Uterus (tissue), 3 donors: ENCODE measurements at regions not wholly inside any gene's neighbourhood (a gene's known extent, or its start where the extent isn't known, plus 50 kb on each side); places are given as distances from the start of the nearest gene placed in this dataset.
A peak's percentile ranks its signal among the peaks of the same experiment; 100 is the strongest.

Source experiments
- DNase-seq, 2 donors: peaks; one replicate each; pipeline ENCODE4 v3.0.0-alpha.2; 2019 to 2020
- H3K27ac ChIP-seq, 2 donors: fragments of 200-600 bp; sonication (generic); 1 replicate in 1 of 2; 2 replicates in 1 of 2; pipeline ENCODE4 v1.5.1; 2016 to 2018
- H3K27me3 ChIP-seq, 2 donors: fragments of 200-600 bp; sonication (generic); one replicate each; pipeline ENCODE4 v1.5.1; 2018 to 2019; ENCODE audit warnings: control low read depth in 1 of 2
- H3K36me3 ChIP-seq, 2 donors: fragments of 200-600 bp; sonication (generic); one replicate each; pipeline ENCODE4 v1.5.1; 2019; ENCODE audit warnings: control low read depth in 1 of 2
- H3K4me1 ChIP-seq, 2 donors: fragments of 200-600 bp; sonication (generic); one replicate each; pipeline ENCODE4 v1.5.1; 2018 to 2019; ENCODE audit warnings: control low read depth in 1 of 2
- H3K4me3 ChIP-seq, 2 donors: fragments of 200-600 bp; sonication (generic); 1 replicate in 1 of 2; 2 replicates in 1 of 2; pipeline ENCODE4 v1.5.1; 2018 to 2019; ENCODE audit warnings: mild to moderate bottlenecking in 1 of 2
- H3K9me3 ChIP-seq, 2 donors: fragments of 200-600 bp; sonication (generic); one replicate each; pipeline ENCODE4 v1.5.1; 2019; ENCODE audit warnings: control low read depth in 1 of 2
- CTCF ChIP-seq, 4 experiments: fragments of 200-600 bp in 2 of 4; fragments of 450-650 bp in 2 of 4; sonication (generic) in 2 of 4; IDR thresholded peaks; one replicate each; pipeline ENCODE4 v1.5.1; 2016 to 2019; ENCODE audit warnings: antibody characterized with exemption in 4 of 4, mild to moderate bottlenecking in 2 of 4, moderate library complexity in 1 of 4
- POLR2A ChIP-seq, 2 donors: fragments of 450-650 bp; IDR thresholded peaks; one replicate each; pipeline ENCODE4 v1.6.1; 2016; ENCODE audit warnings: antibody characterized with exemption in 2 of 2, mild to moderate bottlenecking in 1 of 2, moderate library complexity in 1 of 2
- intact Hi-C: fragments of 100-400 bp; cut with DNase I; formaldehyde crosslinking; loops from one replicate; pipeline ENCODE4 v1.15.1; 2023; ENCODE audit warnings: low total_unique reads
- donor health status: DM: yes; HTN: yes; CAD: no.

GRCh38 chrX:68901519-68901918, 72.7 kb downstream of the EFNB1 start:
- no peak for DNase-seq

GRCh38 chrX:68898598-68898997, 69.8 kb downstream of the EFNB1 start:
- Histone ChIP-seq H3K27me3 (no peaks in the 10 kb centered on the region), H3K27ac (no peak overlapping the region), H3K36me3 (no peaks in the 10 kb centered on the region), H3K4me3 (no peak overlapping the region), H3K4me1 (no peaks in the 10 kb centered on the region), H3K9me3 (no peaks in the 10 kb centered on the region)
- no peak for DNase-seq
- TF ChIP-seq CTCF (IDR thresholded peaks at IDR 0.05) (no peak), POLR2A (IDR thresholded peaks at IDR 0.05) (no peak)
- intact Hi-C loops, result no loop called here

More at GRCh38 chrX:68901519-68901918, 72.7 kb downstream of the EFNB1 start:
- no peak for TF ChIP-seq POLR2A (IDR thresholded peaks at IDR 0.05)
- no peak for TF ChIP-seq CTCF (IDR thresholded peaks at IDR 0.05)
- Histone ChIP-seq H3K9me3 (no peaks in the 10 kb centered on the region), H3K4me1 (no peaks in the 10 kb centered on the region), H3K27ac (no peak overlapping the region), H3K4me3 (no peak overlapping the region), H3K27me3 (no peaks in the 10 kb centered on the region), H3K36me3 (no peaks in the 10 kb centered on the region)
- intact Hi-C loops, result no loop called here

GRCh38 chrX:68897118-68897945, 68.5 kb downstream of the EFNB1 start:
- intact Hi-C loops, result no loop called here
- TF ChIP-seq CTCF (IDR thresholded peaks at IDR 0.05), result no peak
- no peak for TF ChIP-seq POLR2A (IDR thresholded peaks at IDR 0.05)
- H3K4me1 ChIP-seq, result no peaks in the 10 kb centered on the region

GRCh38 chrX:68896581-68896980, 67.8 kb downstream of the EFNB1 start:
- H3K4me1 ChIP-seq, result no peaks in the 10 kb centered on the region
- no peak for DNase-seq
- no peak for TF ChIP-seq CTCF (IDR thresholded peaks at IDR 0.05)
- TF ChIP-seq POLR2A (IDR thresholded peaks at IDR 0.05), result no peak
- intact Hi-C loops, result no loop called here
- H3K9me3 ChIP-seq, result no peaks in the 10 kb centered on the region
- no peaks in the 10 kb centered on the region for H3K27me3 ChIP-seq
- H3K36me3 ChIP-seq, result no peaks in the 10 kb centered on the region
- no peak overlapping the region for H3K27ac ChIP-seq
- no peak overlapping the region for H3K4me3 ChIP-seq

More at GRCh38 chrX:68897118-68897945, 68.5 kb downstream of the EFNB1 start:
- no peak overlapping the region for H3K27ac ChIP-seq
- H3K36me3 ChIP-seq, result no peaks in the 10 kb centered on the region
- H3K9me3 ChIP-seq, result no peaks in the 10 kb centered on the region
- H3K4me3 ChIP-seq, result no peak overlapping the region
- no peak for DNase-seq
- H3K27me3 ChIP-seq, result no peaks in the 10 kb centered on the region

GRCh38 chrX:68895778-68896177, 67.0 kb downstream of the EFNB1 start:
- no peak for TF ChIP-seq POLR2A (IDR thresholded peaks at IDR 0.05)
- no peak for TF ChIP-seq CTCF (IDR thresholded peaks at IDR 0.05)
- no peaks in the 10 kb centered on the region for H3K36me3 ChIP-seq
- no peak for DNase-seq
- peak overlapping the region; percentile 80 to 81 for H3K27ac ChIP-seq
- no peaks in the 10 kb centered on the region for H3K9me3 ChIP-seq
- H3K4me3 ChIP-seq, result no peak overlapping the region
- no peaks in the 10 kb centered on the region for H3K4me1 ChIP-seq
- intact Hi-C loops, result no loop called here
- H3K27me3 ChIP-seq, result no peaks in the 10 kb centered on the region
